ENCODE measurements at regions not wholly inside any gene's neighbourhood (a gene's known extent, or its start where the extent isn't known, plus 50 kb on each side); places are given as distances from the start of the nearest gene placed in this dataset.

GRCh38 chr12:113613414-113613813, 141.7 kb upstream of the LHX5 start:
- TF ChIP-seq POLR2AphosphoS5 (IDR thresholded peaks at IDR 0.05) = no peak
- TF ChIP-seq CTCF (IDR thresholded peaks at IDR 0.05) = no peak
- TF ChIP-seq POLR2A (IDR thresholded peaks at IDR 0.05) = no peak
- no peak for TF ChIP-seq EP300 (IDR thresholded peaks at IDR 0.05)
